Fibroblast of the aortic adventitia (primary cell): ENCODE measurements at regions not wholly inside any gene's neighbourhood (a gene's known extent, or its start where the extent isn't known, plus 50 kb on each side); places are given as distances from the start of the nearest gene placed in this dataset.
A peak's percentile ranks its signal among the peaks of the same experiment; 100 is the strongest.

Experiments
- DNase-seq: peaks from one replicate; pipeline ENCODE4 v3.0.0-alpha.2; 2010; ENCODE audit warnings: low read depth
- H3K4me3 ChIP-seq: 2 replicates; pipeline ENCODE4 v1.5.1; 2011; ENCODE audit warnings: low read depth, mild to moderate bottlenecking, control low read depth, low read length, moderate library complexity
- TF ChIP-seq, protein P1 (sequence below): IDR thresholded peaks from 2 replicates; pipeline ENCODE4 v1.5.1; 2011; ENCODE audit warnings: mild to moderate bottlenecking, low read length, control low read depth, inconsistent platforms; ENCODE audit not compliant: insufficient read depth

GRCh38 chr2:177123048-177123447 lies 89.5 kb upstream of the HNRNPA3 start:
- no peak for DNase-seq
- no peak overlapping the region for H3K4me3 ChIP-seq
- TF ChIP-seq, protein P1, sequence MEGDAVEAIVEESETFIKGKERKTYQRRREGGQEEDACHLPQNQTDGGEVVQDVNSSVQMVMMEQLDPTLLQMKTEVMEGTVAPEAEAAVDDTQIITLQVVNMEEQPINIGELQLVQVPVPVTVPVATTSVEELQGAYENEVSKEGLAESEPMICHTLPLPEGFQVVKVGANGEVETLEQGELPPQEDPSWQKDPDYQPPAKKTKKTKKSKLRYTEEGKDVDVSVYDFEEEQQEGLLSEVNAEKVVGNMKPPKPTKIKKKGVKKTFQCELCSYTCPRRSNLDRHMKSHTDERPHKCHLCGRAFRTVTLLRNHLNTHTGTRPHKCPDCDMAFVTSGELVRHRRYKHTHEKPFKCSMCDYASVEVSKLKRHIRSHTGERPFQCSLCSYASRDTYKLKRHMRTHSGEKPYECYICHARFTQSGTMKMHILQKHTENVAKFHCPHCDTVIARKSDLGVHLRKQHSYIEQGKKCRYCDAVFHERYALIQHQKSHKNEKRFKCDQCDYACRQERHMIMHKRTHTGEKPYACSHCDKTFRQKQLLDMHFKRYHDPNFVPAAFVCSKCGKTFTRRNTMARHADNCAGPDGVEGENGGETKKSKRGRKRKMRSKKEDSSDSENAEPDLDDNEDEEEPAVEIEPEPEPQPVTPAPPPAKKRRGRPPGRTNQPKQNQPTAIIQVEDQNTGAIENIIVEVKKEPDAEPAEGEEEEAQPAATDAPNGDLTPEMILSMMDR, result no peak

GRCh38 chr2:177124371-177124770 lies 88.2 kb upstream of the HNRNPA3 start:
- TF ChIP-seq, protein P1, result no peak
- H3K4me3 ChIP-seq, result no peak overlapping the region
- peak; percentile 5 for DNase-seq

DNA sequence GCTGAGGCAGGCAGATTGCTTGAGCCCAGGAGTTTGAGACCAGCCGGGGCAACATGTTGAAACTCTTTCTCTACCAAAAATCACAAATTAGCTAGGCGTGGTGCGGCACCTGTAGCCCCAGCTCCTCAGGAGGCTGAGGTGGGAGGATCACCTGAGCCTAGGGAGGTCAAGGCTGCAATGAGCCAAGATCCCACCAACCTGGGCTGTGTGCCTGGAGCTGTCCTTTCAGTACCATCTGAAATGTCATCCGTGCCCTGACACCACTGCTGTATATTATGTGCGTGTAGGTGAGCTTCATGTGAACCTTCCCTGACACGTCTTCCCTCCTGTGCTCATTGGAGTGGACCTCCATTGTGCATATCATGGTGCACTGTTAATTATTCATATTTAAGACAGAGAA lies 84.8 kb upstream of the HNRNPA3 start:
- DNase-seq, result no peak
- no peak overlapping the region for H3K4me3 ChIP-seq
- TF ChIP-seq, protein P1, result no peak

DNA sequence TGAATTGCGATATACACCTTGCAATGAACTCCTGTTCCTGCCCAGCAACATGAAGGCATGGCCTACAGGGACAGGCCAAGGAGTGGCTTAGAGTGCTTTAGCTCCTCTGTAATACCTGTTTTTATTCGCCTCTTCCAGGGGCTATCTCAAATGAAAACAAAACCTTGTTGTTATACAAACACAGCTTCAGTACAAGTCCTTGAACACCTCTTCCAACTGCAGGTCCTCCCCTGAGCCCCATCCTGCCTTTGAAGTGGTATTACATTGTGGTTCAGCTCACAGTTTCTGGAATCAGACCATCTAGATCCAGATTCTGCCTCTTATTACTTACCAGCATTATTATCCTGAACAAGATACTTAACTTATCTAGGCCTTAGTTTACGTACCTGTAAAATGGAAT lies 83.0 kb upstream of the HNRNPA3 start:
- TF ChIP-seq, protein P1, result no peak
- H3K4me3 ChIP-seq, result no peak overlapping the region
- no peak for DNase-seq

DNA sequence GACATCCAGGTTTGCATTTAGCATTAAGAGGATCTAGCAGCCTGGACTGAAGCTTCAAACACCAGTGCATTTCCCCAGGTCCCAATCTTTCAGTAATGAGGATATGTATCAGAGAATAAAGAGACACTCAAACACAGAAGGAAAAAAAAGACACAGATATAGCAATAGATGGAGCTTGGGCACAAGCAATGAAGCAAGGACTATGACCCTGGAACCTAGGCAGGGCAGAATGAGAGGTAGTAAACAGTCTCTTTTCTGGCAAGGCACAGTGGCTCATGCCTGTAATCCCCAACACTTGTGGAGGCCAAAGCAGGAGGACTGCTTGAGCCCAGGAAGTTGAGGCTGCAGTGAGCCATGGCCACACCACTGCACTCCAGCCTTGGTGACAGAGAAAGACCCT lies 80.7 kb upstream of the HNRNPA3 start:
- H3K4me3 ChIP-seq, result no peak overlapping the region
- TF ChIP-seq, protein P1, result no peak
- no peak for DNase-seq

DNA sequence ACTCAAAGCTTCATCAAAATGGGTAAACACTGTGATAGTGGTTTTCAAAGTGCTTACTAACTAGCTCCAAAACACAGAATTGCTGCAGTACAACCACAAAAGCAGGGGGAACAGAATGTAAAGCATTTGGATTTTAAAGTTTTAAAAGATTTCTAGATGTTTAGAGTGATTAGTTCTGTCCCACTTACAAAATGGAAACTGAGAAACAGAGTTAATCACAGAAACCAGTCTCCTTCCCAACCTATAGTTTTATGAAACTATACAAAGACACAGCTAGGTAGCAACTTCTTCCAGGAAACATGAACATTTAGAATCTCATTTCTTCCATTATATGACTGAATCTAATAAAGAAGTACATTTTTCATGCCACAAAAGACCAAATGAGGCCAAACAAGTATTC lies 73.8 kb upstream of the HNRNPA3 start:
- H3K4me3 ChIP-seq, result no peak overlapping the region
- no peak for DNase-seq
- TF ChIP-seq, protein P1, result no peak

DNA sequence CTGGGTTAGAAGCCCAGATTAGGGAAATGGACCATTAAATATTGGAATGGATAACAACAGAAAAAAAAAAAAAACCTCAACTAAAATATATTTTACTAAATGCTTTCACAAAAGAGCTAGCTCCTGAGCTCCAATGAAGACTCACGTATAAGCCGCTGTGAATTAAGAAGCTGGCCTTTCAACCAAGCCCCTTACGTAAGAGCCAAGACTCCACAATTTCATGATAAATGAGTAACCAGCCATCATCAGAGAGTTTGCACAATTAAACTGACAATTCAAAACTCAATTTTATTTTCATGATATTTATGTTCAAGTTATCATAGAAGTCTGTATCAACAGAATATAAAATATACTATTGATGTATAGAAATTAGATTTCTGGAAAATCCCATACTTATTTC lies 70.7 kb upstream of the HNRNPA3 start:
- H3K4me3 ChIP-seq, result no peak overlapping the region
- DNase-seq, result no peak
- TF ChIP-seq, protein P1, result no peak
